TTC549 (cell line): ENCODE measurements at regions not wholly inside any gene's neighbourhood (a gene's known extent, or its start where the extent isn't known, plus 50 kb on each side); places are given as distances from the start of the nearest gene placed in this dataset.

Experiments
- FAIRE-seq: peaks from 2 replicates; lab custom pipeline; 2012; peaks lifted over from hg19 to GRCh38; lab: Jason Lieb, UNC

- FAIRE-seq: no peak
Measured at GRCh38 chr4:33188733-33189132, 2468.6 kb downstream of the PCDH7 start.

GRCh38 chr4:33189169-33189568, 2469.0 kb downstream of the PCDH7 start:
- no peak for FAIRE-seq

GRCh38 chr4:33193109-33193508, 2472.9 kb downstream of the PCDH7 start:
- no peak for FAIRE-seq

- FAIRE-seq: no peak
Measured at GRCh38 chr4:33200377-33200776, 2480.2 kb downstream of the PCDH7 start.

- no peak for FAIRE-seq
Measured at GRCh38 chr4:33218238-33218637, 2498.1 kb downstream of the PCDH7 start.

- no peak for FAIRE-seq
Measured at GRCh38 chr4:33226133-33226532, 2506.0 kb downstream of the PCDH7 start.

GRCh38 chr4:33226783-33227182, 2506.6 kb downstream of the PCDH7 start:
- no peak for FAIRE-seq

- FAIRE-seq: no peak
Measured at GRCh38 chr4:33255094-33255493, 2534.9 kb downstream of the PCDH7 start.

- no peak for FAIRE-seq
Measured at GRCh38 chr4:33255507-33255906, 2535.3 kb downstream of the PCDH7 start.

GRCh38 chr4:33262824-33263223, 2542.7 kb downstream of the PCDH7 start:
- no peak for FAIRE-seq

GRCh38 chr4:33268776-33269175, 2548.6 kb downstream of the PCDH7 start:
- no peak for FAIRE-seq

GRCh38 chr4:33270403-33270802, 2550.2 kb downstream of the PCDH7 start:
- FAIRE-seq: no peak

- FAIRE-seq: no peak
Measured at GRCh38 chr4:33272722-33273121, 2552.6 kb downstream of the PCDH7 start.

GRCh38 chr4:33283818-33284217, 2563.6 kb downstream of the PCDH7 start:
- FAIRE-seq: no peak

GRCh38 chr4:33296876-33297455, 2576.8 kb downstream of the PCDH7 start:
- FAIRE-seq: no peak

GRCh38 chr4:33302321-33302720, 2582.2 kb downstream of the PCDH7 start:
- FAIRE-seq: no peak

GRCh38 chr4:33306131-33306530, 2586.0 kb downstream of the PCDH7 start:
- no peak for FAIRE-seq

- FAIRE-seq: no peak
Measured at GRCh38 chr4:33316033-33316432, 2595.9 kb downstream of the PCDH7 start.

- FAIRE-seq: no peak
Measured at GRCh38 chr4:33316578-33316977, 2596.4 kb downstream of the PCDH7 start.

GRCh38 chr4:33323393-33323792, 2603.2 kb downstream of the PCDH7 start:
- no peak for FAIRE-seq

GRCh38 chr4:33334416-33334815, 2614.2 kb downstream of the PCDH7 start:
- no peak for FAIRE-seq

- FAIRE-seq: no peak
Measured at GRCh38 chr4:33339762-33340161, 2619.6 kb downstream of the PCDH7 start.

GRCh38 chr4:33340168-33340567, 2620.0 kb downstream of the PCDH7 start:
- FAIRE-seq: no peak

- FAIRE-seq: no peak
Measured at GRCh38 chr4:33349376-33349775, 2629.2 kb downstream of the PCDH7 start.

- no peak for FAIRE-seq
Measured at GRCh38 chr4:33357121-33357520, 2637.0 kb downstream of the PCDH7 start.
